Gastroesophageal sphincter (tissue), 3 donors: ENCODE measurements at regions not wholly inside any gene's neighbourhood (a gene's known extent, or its start where the extent isn't known, plus 50 kb on each side); places are given as distances from the start of the nearest gene placed in this dataset.

Source experiments
- EP300 ChIP-seq: sonication (generic); formaldehyde crosslinking; IDR thresholded peaks from one replicate; pipeline ENCODE4 v1.6.1; 2017; ENCODE audit warnings: antibody characterized with exemption, mild to moderate bottlenecking
- POLR2A ChIP-seq, 2 donors: fragments of 450-650 bp; IDR thresholded peaks; one replicate each; pipeline ENCODE4 v1.6.1; 2017; ENCODE audit warnings: antibody characterized with exemption in 2 of 2, mild to moderate bottlenecking in 2 of 2, moderate library complexity in 1 of 2
- POLR2AphosphoS5 ChIP-seq: sonication (generic); formaldehyde crosslinking; IDR thresholded peaks from one replicate; pipeline ENCODE4 v1.6.1; 2017; ENCODE audit warnings: antibody characterized with exemption
- TF ChIP-seq, protein P1 (sequence below), 4 experiments: fragments of 200-600 bp in 2 of 4; fragments of 450-650 bp in 2 of 4; sonication (generic) in 1 of 4; IDR thresholded peaks; one replicate each; pipeline ENCODE4 v1.5.1; 2017 to 2019; ENCODE audit warnings: antibody characterized with exemption in 4 of 4, mild to moderate bottlenecking in 2 of 4, moderate library complexity in 2 of 4

DNA sequence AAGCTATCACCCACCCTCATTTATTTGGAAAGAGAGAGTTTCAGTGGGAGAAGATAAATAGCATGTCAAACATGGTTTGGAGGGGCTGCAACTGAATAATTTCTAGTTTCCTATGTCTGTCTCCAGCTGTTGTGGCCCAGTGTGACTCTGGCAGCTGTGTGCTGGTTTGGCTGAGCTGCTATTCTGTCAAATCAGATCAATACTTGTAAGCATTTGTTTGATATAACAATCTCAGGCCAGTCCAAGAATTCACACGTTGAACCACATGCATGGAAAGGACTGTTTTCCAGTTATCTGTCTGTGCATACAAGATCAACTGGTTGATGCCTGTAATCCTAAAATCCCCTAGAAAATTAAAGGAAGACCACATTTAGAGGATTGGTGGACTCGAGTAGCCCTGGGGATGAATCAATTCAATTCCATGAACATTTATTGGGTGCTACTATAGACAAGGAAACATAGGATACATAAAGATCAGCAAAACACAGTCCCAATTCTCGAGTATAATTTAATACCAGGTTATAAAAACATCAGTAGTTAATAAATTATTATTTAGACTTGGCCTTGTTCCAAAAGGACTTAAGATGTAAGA is 209.0 kb upstream of the PARD3B start:
- TF ChIP-seq, protein P1, sequence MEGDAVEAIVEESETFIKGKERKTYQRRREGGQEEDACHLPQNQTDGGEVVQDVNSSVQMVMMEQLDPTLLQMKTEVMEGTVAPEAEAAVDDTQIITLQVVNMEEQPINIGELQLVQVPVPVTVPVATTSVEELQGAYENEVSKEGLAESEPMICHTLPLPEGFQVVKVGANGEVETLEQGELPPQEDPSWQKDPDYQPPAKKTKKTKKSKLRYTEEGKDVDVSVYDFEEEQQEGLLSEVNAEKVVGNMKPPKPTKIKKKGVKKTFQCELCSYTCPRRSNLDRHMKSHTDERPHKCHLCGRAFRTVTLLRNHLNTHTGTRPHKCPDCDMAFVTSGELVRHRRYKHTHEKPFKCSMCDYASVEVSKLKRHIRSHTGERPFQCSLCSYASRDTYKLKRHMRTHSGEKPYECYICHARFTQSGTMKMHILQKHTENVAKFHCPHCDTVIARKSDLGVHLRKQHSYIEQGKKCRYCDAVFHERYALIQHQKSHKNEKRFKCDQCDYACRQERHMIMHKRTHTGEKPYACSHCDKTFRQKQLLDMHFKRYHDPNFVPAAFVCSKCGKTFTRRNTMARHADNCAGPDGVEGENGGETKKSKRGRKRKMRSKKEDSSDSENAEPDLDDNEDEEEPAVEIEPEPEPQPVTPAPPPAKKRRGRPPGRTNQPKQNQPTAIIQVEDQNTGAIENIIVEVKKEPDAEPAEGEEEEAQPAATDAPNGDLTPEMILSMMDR (IDR thresholded peaks at IDR 0.05), result no peak
- TF ChIP-seq POLR2A (IDR thresholded peaks at IDR 0.05) (no peak), EP300 (no peak), POLR2AphosphoS5 (no peak)
